NT2/D1 (cell line): ENCODE measurements at regions not wholly inside any gene's neighbourhood (a gene's known extent, or its start where the extent isn't known, plus 50 kb on each side); places are given as distances from the start of the nearest gene placed in this dataset.

Source experiments
- SUZ12 ChIP-seq: IDR thresholded peaks from 2 replicates; pipeline ENCODE4 v1.6.1; 2011; ENCODE audit not compliant: insufficient read length, insufficient read depth; ENCODE audit errors: extremely low read depth
- YY1 ChIP-seq: IDR thresholded peaks from 2 replicates; pipeline ENCODE4 v1.6.1; 2011; ENCODE audit not compliant: insufficient read length, insufficient read depth
- ZNF274 ChIP-seq: IDR thresholded peaks from 2 replicates; pipeline ENCODE4 v1.6.1; 2011; ENCODE audit warnings: mild to moderate bottlenecking, low read depth, low read length

DNA sequence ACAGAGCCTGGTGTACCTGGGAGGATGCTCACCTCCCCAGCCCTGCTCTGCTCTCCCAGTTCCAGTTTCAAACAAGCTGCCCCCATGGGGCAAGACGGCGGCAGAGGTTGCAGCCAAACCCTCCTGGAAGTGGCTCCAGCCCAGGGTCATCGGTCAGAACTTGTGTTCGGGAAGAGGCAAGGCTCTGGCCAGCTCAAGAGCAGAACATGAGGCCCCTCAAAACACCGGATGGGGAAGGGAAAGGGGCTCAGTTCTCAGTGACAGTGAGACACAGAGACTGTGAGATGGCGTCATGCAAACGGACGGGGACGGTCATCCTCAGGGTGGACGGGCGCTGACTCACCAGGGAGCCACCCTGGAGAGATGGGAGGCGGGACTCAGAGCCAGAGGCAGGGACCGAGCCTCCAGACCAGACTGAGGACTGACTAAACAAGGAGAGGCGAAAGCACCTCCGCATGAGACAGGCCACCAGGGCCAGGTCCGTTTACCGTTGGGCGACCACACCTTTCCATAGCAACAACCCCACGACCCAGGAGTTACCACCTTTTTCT, 63.9 kb upstream of the GALNT9 start:
- TF ChIP-seq YY1: no peak
- no peak for TF ChIP-seq ZNF274
- TF ChIP-seq SUZ12: no peak
